GM23338 (cell line): ENCODE measurements at regions not wholly inside any gene's neighbourhood (a gene's known extent, or its start where the extent isn't known, plus 50 kb on each side); places are given as distances from the start of the nearest gene placed in this dataset.

Experiments used
- ATAC-seq: fragments of 200-7000 bp; cut with Tn5 transposase; 3 replicates; pipeline ENCODE4 v1.9.1; 2020
- DNase-seq: peaks from one replicate; pipeline ENCODE4 v3.0.0-alpha.2; 2015; ENCODE audit warnings: low spot score
- H2AFZ ChIP-seq: fragments of 200-600 bp; sonication (generic); 2 replicates; pipeline ENCODE4 v1.8.0; 2016; ENCODE audit warnings: antibody characterized with exemption, mild to moderate bottlenecking, moderate library complexity
- H3F3A ChIP-seq: fragments of 200-600 bp; sonication (generic); replicated peaks from 2 replicates; pipeline ENCODE4 v1.8.0; 2017; ENCODE audit warnings: antibody characterized with exemption, mixed run types, low read depth
- H3K27ac ChIP-seq: fragments of 200-600 bp; sonication (generic); 2 replicates; pipeline ENCODE4 v1.6.1; 2016; ENCODE audit warnings: low read depth
- H3K27me3 ChIP-seq: fragments of 200-600 bp; sonication (generic); 2 replicates; pipeline ENCODE4 v1.8.0; 2016; ENCODE audit warnings: mild to moderate bottlenecking, mixed run types, moderate library complexity; ENCODE audit not compliant: insufficient read depth
- H3K36me3 ChIP-seq: fragments of 200-600 bp; sonication (generic); 2 replicates; pipeline ENCODE4 v1.8.0; 2016; ENCODE audit warnings: mild to moderate bottlenecking; ENCODE audit not compliant: insufficient read depth
- H3K4me1 ChIP-seq: fragments of 200-600 bp; sonication (generic); 2 replicates; pipeline ENCODE4 v1.8.0; 2016; ENCODE audit warnings: mild to moderate bottlenecking, moderate library complexity; ENCODE audit not compliant: insufficient read depth
- H3K4me2 ChIP-seq: fragments of 200-600 bp; sonication (generic); 2 replicates; pipeline ENCODE4 v1.7.1; 2017; ENCODE audit warnings: mixed run types
- H3K4me3 ChIP-seq: fragments of 200-600 bp; sonication (generic); 2 replicates; pipeline ENCODE4 v1.6.1; 2016; ENCODE audit warnings: mixed run types
- H3K79me2 ChIP-seq: fragments of 200-600 bp; sonication (generic); replicated peaks from 2 replicates; pipeline ENCODE4 v1.8.0; 2017; ENCODE audit warnings: mild to moderate bottlenecking; ENCODE audit not compliant: insufficient read depth
- H3K9me2 ChIP-seq: fragments of 200-600 bp; sonication (generic); 2 replicates; pipeline ENCODE4 v1.8.0; 2017; ENCODE audit not compliant: insufficient read depth
- H4K20me1 ChIP-seq: fragments of 200-600 bp; sonication (generic); replicated peaks from 2 replicates; pipeline ENCODE4 v1.8.0; 2017; ENCODE audit warnings: mild to moderate bottlenecking; ENCODE audit not compliant: insufficient read depth
- H3K27ac Mint-ChIP-seq: 2 replicates; pipeline ENCODE4 v1.8.0; 2020; ENCODE audit warnings: inconsistent platforms, mild to moderate bottlenecking, moderate library complexity, mixed read lengths
- H3K27me3 Mint-ChIP-seq: 3 replicates; pipeline ENCODE4 v1.8.0; 2022; ENCODE audit warnings: low read depth, mild to moderate bottlenecking, moderate library complexity, mixed read lengths, inconsistent platforms; ENCODE audit not compliant: insufficient read depth, poor library complexity
- H3K36me3 Mint-ChIP-seq: 3 replicates; pipeline ENCODE4 v1.8.0; 2021; ENCODE audit warnings: low read depth, mild to moderate bottlenecking, inconsistent platforms, moderate library complexity, mixed read lengths
- H3K4me1 Mint-ChIP-seq: 3 replicates; pipeline ENCODE4 v1.8.0; 2020; ENCODE audit warnings: mild to moderate bottlenecking, inconsistent platforms, mixed read lengths
- H3K4me3 Mint-ChIP-seq: 3 replicates; pipeline ENCODE4 v1.8.0; 2021; ENCODE audit warnings: moderate library complexity, mild to moderate bottlenecking, inconsistent platforms, mixed read lengths
- H3K9me3 Mint-ChIP-seq: 3 replicates; pipeline ENCODE4 v1.8.0; 2020; ENCODE audit warnings: moderate library complexity, mild to moderate bottlenecking, inconsistent platforms, mixed read lengths
- CREB1 ChIP-seq: fragments of 250-450 bp; sonication (Bioruptor Pico); IDR thresholded peaks from 2 replicates; pipeline ENCODE4 v1.5.0; 2020; ENCODE audit warnings: low read depth, mild to moderate bottlenecking, moderate library complexity
- CTCF ChIP-seq, 2 experiments: fragments of 200-600 bp in 1 of 2; sonication (generic) in 1 of 2; conservative IDR thresholded peaks; 2 replicates each; pipeline versions ENCODE4 v1.5.1 to v1.6.1; 2016 to 2017; ENCODE audit warnings: antibody characterized with exemption in 2 of 2, low read depth in 2 of 2, mild to moderate bottlenecking in 2 of 2, moderate library complexity in 1 of 2
- EZH2 ChIP-seq: fragments of 200-600 bp; sonication (generic); IDR thresholded peaks from one replicate; pipeline ENCODE4 v1.8.0; 2017; ENCODE audit warnings: antibody characterized with exemption, mild to moderate bottlenecking, low read depth; ENCODE audit not compliant: unreplicated experiment
- EZH2phosphoT487 ChIP-seq: fragments of 200-600 bp; sonication (generic); IDR thresholded peaks from one replicate; pipeline ENCODE4 v1.8.1; 2018; ENCODE audit warnings: antibody characterized with exemption; ENCODE audit not compliant: unreplicated experiment
- JUNB ChIP-seq: IDR thresholded peaks from one replicate; pipeline ENCODE4 v1.6.1; 2016; ENCODE audit warnings: antibody characterized with exemption; ENCODE audit not compliant: unreplicated experiment
- NANOG ChIP-seq: IDR thresholded peaks from 2 replicates; pipeline ENCODE4 v1.6.1; 2016; ENCODE audit warnings: antibody characterized with exemption, borderline replicate concordance
- POLR2AphosphoS5 ChIP-seq: IDR thresholded peaks from 2 replicates; pipeline ENCODE4 v1.6.1; 2016; ENCODE audit warnings: antibody characterized with exemption, low read depth
- STAT1 ChIP-seq: IDR thresholded peaks from one replicate; pipeline ENCODE4 v1.6.1; 2016; ENCODE audit warnings: antibody characterized with exemption; ENCODE audit not compliant: unreplicated experiment
- ZNF114 ChIP-seq: fragments of 250-450 bp; sonication (Bioruptor Pico); IDR thresholded peaks from 2 replicates; pipeline ENCODE4 v1.5.0; 2020; ENCODE audit warnings: mild to moderate bottlenecking, moderate library complexity
- ZNF331 ChIP-seq: fragments of 250-450 bp; sonication (Bioruptor Pico); IDR thresholded peaks from 2 replicates; pipeline ENCODE4 v1.5.0; 2020; ENCODE audit warnings: low read depth, mild to moderate bottlenecking, moderate library complexity
- TF ChIP-seq, protein P1 (sequence below): fragments of 250-450 bp; sonication (Bioruptor Pico); IDR thresholded peaks from 2 replicates; pipeline ENCODE4 v1.5.0; 2020; ENCODE audit warnings: mild to moderate bottlenecking, moderate library complexity
- TF ChIP-seq, protein P2 (sequence below): IDR thresholded peaks from one replicate; pipeline ENCODE4 v1.6.1; 2018; ENCODE audit warnings: antibody characterized with exemption; ENCODE audit not compliant: unreplicated experiment
- TF ChIP-seq, protein P3 (sequence below): IDR thresholded peaks from 2 replicates; pipeline ENCODE4 v1.6.1; 2016; ENCODE audit warnings: antibody characterized with exemption

GRCh38 chr4:18733961-18734360 lies 712.4 kb upstream of the LCORL start:
- no peak for TF ChIP-seq JUNB
- TF ChIP-seq EZH2: no peak
- no peak for TF ChIP-seq CTCF (conservative IDR thresholded peaks at IDR 0.05; ENCODE audit: low read depth in 2 of 2)
- no peak for TF ChIP-seq POLR2AphosphoS5
- no peak for TF ChIP-seq STAT1
- no peak for TF ChIP-seq CREB1 (CRISPR knock-in tag)
- TF ChIP-seq EZH2phosphoT487: no peak
- no peak for TF ChIP-seq ZNF331 (CRISPR knock-in tag)
- TF ChIP-seq ZNF114 (CRISPR knock-in tag): no peak
- no peak for TF ChIP-seq NANOG
- TF ChIP-seq, protein P1, sequence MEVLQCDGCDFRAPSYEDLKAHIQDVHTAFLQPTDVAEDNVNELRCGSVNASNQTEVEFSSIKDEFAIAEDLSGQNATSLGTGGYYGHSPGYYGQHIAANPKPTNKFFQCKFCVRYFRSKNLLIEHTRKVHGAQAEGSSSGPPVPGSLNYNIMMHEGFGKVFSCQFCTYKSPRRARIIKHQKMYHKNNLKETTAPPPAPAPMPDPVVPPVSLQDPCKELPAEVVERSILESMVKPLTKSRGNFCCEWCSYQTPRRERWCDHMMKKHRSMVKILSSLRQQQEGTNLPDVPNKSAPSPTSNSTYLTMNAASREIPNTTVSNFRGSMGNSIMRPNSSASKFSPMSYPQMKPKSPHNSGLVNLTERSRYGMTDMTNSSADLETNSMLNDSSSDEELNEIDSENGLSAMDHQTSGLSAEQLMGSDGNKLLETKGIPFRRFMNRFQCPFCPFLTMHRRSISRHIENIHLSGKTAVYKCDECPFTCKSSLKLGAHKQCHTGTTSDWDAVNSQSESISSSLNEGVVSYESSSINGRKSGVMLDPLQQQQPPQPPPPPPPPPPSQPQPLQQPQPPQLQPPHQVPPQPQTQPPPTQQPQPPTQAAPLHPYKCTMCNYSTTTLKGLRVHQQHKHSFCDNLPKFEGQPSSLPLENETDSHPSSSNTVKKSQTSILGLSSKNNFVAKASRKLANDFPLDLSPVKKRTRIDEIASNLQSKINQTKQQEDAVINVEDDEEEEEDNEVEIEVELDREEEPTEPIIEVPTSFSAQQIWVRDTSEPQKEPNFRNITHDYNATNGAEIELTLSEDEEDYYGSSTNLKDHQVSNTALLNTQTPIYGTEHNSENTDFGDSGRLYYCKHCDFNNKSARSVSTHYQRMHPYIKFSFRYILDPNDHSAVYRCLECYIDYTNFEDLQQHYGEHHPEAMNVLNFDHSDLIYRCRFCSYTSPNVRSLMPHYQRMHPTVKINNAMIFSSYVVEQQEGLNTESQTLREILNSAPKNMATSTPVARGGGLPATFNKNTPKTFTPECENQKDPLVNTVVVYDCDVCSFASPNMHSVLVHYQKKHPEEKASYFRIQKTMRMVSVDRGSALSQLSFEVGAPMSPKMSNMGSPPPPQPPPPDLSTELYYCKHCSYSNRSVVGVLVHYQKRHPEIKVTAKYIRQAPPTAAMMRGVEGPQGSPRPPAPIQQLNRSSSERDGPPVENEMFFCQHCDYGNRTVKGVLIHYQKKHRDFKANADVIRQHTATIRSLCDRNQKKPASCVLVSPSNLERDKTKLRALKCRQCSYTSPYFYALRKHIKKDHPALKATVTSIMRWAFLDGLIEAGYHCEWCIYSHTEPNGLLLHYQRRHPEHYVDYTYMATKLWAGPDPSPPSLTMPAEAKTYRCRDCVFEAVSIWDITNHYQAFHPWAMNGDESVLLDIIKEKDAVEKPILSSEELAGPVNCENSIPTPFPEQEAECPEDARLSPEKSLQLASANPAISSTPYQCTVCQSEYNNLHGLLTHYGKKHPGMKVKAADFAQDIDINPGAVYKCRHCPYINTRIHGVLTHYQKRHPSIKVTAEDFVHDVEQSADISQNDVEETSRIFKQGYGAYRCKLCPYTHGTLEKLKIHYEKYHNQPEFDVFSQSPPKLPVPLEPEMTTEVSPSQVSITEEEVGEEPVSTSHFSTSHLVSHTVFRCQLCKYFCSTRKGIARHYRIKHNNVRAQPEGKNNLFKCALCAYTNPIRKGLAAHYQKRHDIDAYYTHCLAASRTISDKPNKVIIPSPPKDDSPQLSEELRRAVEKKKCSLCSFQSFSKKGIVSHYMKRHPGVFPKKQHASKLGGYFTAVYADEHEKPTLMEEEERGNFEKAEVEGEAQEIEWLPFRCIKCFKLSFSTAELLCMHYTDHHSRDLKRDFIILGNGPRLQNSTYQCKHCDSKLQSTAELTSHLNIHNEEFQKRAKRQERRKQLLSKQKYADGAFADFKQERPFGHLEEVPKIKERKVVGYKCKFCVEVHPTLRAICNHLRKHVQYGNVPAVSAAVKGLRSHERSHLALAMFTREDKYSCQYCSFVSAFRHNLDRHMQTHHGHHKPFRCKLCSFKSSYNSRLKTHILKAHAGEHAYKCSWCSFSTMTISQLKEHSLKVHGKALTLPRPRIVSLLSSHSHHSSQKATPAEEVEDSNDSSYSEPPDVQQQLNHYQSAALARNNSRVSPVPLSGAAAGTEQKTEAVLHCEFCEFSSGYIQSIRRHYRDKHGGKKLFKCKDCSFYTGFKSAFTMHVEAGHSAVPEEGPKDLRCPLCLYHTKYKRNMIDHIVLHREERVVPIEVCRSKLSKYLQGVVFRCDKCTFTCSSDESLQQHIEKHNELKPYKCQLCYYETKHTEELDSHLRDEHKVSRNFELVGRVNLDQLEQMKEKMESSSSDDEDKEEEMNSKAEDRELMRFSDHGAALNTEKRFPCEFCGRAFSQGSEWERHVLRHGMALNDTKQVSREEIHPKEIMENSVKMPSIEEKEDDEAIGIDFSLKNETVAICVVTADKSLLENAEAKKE (CRISPR knock-in tag): no peak
- TF ChIP-seq, protein P2, sequence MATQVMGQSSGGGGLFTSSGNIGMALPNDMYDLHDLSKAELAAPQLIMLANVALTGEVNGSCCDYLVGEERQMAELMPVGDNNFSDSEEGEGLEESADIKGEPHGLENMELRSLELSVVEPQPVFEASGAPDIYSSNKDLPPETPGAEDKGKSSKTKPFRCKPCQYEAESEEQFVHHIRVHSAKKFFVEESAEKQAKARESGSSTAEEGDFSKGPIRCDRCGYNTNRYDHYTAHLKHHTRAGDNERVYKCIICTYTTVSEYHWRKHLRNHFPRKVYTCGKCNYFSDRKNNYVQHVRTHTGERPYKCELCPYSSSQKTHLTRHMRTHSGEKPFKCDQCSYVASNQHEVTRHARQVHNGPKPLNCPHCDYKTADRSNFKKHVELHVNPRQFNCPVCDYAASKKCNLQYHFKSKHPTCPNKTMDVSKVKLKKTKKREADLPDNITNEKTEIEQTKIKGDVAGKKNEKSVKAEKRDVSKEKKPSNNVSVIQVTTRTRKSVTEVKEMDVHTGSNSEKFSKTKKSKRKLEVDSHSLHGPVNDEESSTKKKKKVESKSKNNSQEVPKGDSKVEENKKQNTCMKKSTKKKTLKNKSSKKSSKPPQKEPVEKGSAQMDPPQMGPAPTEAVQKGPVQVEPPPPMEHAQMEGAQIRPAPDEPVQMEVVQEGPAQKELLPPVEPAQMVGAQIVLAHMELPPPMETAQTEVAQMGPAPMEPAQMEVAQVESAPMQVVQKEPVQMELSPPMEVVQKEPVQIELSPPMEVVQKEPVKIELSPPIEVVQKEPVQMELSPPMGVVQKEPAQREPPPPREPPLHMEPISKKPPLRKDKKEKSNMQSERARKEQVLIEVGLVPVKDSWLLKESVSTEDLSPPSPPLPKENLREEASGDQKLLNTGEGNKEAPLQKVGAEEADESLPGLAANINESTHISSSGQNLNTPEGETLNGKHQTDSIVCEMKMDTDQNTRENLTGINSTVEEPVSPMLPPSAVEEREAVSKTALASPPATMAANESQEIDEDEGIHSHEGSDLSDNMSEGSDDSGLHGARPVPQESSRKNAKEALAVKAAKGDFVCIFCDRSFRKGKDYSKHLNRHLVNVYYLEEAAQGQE: no peak
- TF ChIP-seq, protein P3, sequence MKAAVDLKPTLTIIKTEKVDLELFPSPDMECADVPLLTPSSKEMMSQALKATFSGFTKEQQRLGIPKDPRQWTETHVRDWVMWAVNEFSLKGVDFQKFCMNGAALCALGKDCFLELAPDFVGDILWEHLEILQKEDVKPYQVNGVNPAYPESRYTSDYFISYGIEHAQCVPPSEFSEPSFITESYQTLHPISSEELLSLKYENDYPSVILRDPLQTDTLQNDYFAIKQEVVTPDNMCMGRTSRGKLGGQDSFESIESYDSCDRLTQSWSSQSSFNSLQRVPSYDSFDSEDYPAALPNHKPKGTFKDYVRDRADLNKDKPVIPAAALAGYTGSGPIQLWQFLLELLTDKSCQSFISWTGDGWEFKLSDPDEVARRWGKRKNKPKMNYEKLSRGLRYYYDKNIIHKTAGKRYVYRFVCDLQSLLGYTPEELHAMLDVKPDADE: no peak
- peaks cover 2% of the 10 kb centered on the region for H3K27me3 Mint-ChIP-seq
- no peaks in the 10 kb centered on the region for H3K9me3 Mint-ChIP-seq
- Histone ChIP-seq H4K20me1 (no peaks in the 10 kb centered on the region), H3K4me3 (no peak overlapping the region), H3K9me2 (no peaks in the 10 kb centered on the region), H3K4me1 (no peaks in the 10 kb centered on the region), H2AFZ (no peak overlapping the region), H3K4me2 (no peak overlapping the region), H3K79me2 (no peaks in the 10 kb centered on the region), H3K36me3 (no peaks in the 10 kb centered on the region), H3K27ac (no peak overlapping the region), H3F3A (no peaks in the 10 kb centered on the region), H3K27me3 (no peaks in the 10 kb centered on the region)
- H3K27ac Mint-ChIP-seq: no peak overlapping the region
- H3K4me1 Mint-ChIP-seq: peaks cover 3% of the 10 kb centered on the region; the same call in 2 of the 3 replicates
- no peak for DNase-seq
- H3K4me3 Mint-ChIP-seq: no peak overlapping the region
- ATAC-seq: no peak
- H3K36me3 Mint-ChIP-seq: peaks cover 3% of the 10 kb centered on the region; the same call in 2 of the 3 replicates
